Ecto neural progenitor cell (in vitro differentiated cells): ENCODE measurements at regions not wholly inside any gene's neighbourhood (a gene's known extent, or its start where the extent isn't known, plus 50 kb on each side); places are given as distances from the start of the nearest gene placed in this dataset.

Experiments
- DNase-seq: peaks from one replicate; pipeline ENCODE4 v3.0.0-alpha.2; 2018; ENCODE audit warnings: low spot score

DNA sequence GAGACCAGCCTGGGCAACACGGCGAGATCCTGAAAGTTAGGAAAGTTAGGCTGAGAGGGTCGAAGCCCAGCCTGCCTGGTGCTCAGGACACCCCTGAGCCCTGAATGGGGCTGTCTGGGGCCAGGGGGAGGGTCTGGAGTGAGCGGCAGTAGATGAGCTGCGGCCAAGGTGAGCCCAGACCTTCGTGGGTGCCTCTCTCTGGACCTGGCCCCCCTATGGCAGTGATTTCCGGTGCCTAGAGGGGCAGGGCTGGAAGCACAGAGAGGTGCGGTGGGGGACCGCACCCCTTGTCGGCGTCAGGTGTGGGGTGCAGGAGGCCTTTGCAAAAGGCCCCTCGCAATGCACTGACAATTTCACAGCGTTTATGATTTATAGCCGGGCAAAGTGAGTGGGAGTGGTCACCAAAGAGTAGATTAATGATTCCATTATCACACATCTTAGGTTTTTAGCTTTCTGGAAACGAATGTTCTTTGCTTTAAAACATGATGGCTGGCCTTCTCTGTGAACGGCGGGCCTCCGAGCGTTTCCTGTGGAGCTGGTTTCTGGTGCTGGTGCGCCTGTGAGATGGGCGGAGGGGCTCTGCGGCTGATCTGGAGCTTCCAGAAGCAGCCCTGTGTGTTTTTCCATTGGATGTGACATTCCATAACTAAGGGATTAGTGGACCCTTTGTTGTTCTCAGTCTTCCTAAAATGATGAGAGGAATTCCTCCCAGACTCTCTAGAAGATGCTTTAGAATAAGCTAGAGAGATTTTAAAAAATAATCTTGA lies 171.0 kb upstream of the ZNF32 start:
- DNase-seq, result no peak

DNA sequence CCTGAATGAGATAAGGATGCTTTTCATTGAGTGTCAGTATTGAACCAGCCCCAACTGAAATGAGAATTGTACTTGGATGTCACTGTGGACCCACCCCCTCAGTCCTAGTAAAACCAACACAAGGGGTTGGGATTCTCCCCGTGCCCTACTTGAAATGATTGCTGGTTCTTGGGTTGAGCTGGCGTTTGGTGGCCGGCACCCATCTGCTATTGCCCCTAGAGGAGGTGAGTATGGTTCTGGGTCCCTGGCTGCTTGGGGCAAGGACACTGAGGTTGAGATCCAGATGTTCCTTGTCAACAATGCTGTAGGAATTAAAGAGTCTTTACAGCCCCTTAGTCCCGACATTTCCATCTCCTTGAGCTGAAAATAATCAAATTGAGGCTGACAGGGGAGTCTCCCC lies 170.0 kb upstream of the ZNF32 start:
- no peak for DNase-seq

DNA sequence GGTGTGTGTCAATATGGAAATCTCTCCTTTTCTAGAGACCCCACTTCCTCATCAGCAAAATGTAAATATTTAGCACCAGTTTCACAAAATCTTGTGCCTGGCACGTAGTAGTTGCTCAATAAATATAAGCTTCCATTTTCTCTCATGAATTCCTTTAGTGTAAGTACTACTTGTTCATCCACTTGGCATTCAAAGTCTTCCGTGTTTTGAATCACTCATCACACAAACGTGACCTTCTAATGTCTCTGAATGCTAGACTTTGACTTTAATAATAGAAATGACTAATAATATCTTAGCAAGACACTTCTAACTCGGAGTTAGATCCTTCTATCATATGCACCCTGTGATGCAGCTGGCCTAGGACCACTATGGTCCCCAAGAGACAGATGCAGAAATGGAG lies 168.7 kb upstream of the ZNF32 start:
- no peak for DNase-seq

DNA sequence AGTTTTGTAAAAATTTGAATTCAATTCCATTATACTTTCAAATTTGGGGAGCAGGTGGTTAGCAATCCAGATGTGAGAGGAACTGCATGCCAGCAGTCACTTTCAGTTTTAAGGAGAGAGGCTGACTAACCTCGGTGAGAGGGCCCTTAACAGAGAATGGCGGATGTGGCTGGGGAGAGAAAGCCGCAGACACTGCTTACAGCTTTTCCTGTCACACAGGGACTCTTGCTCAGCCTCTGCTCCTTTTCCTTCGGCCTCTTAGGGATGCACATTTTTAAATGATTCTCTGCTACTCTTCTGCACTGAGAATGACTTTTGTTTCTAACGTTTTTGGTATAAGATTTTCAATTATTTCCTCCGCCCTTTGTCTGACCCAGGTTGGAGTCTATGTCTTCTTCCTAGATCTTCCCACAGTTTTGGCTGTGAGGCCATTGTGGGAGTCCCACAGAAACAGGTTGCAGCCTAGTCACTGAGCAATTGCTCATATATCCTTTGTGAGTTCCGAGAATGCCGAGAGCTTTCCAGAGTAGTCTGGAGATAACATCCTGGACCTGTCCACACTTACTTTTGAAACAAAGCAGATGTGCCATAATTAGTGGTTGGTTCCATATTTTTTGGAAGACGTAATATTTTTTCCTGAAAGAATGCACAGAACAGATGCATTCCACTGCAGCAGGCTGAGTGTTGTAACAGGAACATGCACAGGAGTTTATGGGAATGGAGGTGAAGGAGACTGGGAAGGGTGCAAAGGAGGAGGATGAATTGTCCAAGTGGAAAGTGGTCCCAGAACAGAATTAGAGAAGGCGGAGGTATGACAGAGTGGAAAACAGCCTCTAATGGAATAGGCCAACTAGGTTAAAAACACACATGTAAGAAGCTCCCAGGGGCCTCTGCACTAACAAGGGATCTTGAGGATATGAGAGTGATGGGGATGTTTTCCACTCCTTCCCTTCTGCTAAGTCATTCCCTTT lies 168.0 kb upstream of the ZNF32 start:
- no peak for DNase-seq

DNA sequence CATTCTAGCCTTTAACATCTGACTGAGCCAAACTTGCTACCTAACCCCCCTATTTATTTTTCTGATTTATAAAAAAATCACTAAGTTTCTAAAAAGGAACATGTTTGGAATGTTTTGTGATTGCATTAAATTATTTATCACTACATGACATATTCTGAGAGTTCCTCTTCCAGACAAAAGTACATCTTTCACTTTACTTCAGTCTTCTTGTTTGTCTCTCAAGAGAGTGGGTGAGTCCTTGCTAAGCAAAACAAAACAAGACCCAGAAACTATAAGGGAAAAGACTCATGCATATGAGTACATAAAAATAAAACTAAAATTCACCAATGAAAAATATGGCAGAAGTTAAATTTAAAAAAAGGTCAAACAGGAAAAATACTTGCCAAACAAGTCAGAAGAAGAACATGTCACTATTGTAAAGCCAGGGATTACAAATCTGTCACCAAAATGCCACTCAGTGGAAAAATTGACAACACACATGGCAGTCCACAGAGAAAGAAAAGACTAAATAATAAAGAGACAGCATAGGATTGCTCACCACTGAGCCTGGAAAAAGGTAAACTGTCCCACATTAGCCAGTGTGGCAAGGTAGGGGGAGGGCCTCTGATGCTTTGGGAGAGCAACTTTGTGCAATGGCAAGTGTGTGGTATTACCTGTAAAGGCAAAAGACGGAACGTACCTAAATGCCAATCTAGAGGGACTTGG lies 166.7 kb upstream of the ZNF32 start:
- no peak for DNase-seq

DNA sequence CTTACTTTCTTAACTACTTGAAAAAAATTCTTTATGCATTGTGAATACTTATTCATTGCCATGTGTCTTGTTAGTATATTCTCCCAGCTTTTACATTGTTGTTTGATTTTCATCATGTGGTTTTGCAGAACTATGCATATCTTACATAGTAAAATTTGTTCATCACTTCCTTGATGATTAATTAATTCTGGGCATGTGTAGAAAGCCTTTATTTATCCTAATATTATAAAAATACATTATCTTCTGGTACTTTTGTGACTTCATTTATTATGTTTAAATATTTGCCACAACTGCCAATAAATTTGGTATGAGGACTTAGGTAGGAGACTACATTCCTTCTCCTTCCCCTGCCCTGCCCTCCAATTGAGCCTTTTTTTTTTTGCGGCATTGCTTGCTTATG lies 166.0 kb upstream of the ZNF32 start:
- DNase-seq, result no peak

DNA sequence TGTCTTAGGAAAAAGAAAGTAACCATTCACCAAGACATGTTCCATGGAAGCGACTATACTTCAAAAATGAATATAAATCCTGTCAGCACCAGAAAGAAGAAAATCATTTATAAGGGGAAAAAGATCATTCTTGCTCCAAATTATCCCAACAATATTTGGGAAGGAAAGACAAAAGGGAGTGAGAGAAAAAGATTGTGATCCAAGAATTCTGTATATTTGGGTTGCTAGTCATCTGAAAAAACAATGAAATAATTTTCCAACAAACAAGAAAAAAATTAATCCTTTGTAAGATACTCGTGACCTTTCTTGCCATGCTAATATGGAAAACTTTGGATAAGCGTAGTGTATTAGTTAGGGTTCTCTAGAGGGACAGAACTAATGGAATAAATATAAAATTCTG lies 163.2 kb upstream of the ZNF32 start:
- DNase-seq, result no peak

DNA sequence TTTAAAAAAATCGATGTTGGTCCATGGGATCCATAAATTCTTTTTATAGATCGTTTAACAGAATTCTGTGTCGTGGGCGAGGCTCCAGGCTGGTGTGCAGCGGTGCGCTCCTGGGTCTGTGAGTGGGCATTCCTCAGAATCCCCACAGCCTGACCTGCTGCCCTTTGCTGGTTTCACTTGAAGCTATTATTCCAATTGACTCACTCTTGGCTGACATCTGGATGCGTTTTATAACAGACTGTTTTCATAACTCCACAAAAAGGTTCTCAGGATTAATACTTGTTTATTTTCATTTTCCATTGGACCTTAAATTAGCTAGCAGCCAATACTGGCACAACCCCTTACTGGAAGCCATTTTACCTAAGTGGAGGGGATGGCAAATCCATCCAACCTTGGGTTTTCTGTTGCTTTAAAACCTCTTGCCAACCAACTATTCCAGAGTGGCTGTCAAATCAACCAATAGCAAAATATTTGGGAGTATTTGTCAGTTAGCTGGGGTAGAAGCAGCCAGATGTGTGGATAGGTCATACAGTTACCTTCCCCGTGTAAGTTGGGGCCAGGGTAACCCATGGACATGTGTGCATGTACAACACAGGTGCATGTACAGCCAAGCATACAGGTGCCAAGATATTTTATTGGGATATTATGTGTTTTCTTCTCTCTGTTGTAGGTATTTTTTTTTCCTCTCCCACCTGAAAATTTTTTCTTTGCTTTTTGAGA lies 160.7 kb upstream of the ZNF32 start:
- DNase-seq, result no peak

DNA sequence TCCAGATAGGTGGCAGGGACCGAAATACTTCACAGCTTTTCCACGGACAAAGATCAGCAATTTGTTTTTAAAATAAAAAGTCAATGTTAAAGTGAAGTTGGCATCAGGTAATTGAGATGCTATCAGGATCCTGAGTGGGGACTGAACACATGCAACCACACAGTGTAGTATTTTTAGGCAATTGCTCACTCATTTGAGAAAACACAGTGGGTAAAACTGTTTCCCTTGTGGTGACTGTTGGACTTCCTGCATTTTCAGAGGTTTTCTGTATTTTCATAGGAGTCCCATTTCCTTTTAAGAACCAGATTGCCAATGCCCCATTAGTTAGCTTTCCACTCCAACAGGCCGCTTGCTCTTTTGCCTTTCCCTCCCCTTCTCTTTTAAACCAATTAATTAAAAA lies 159.5 kb upstream of the ZNF32 start:
- no peak for DNase-seq

DNA sequence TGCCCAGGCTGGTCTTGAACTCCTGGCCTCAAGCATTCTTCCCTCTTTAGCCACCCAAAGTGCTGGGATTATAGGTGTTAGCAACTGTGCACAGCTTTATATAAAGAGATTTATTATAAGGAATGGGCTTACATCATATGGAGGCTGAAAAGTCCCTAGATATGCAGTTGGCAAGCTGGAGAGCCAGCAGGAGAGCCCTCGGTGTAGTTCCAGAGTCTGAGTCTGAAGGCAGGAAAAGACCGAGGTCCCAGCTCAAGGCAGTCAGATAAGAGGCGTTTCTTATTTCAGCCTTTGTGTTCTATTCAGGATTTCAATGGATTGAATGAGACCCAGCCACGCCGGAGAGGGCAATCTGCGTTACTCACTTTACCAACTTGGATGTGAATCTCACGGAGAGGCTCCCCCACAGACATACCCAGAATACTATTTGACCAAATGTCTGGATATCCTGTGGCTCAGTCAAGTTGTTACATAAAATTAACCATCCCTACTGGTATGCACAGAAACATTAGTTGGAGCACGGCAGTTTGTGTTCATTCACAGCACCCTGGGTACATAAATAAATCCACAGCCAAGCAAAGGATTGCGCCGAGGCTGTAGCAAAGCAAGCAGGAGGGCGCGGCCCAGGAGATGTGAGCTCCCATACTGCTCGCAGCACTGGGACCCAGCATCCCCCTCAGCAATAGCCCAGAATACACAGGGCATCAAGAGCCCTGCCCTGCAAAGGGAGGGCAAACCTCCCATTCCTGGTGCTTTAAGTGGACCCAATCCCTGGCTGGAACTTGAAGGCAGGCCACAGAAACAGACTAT lies 158.4 kb upstream of the ZNF32 start:
- no peak for DNase-seq

DNA sequence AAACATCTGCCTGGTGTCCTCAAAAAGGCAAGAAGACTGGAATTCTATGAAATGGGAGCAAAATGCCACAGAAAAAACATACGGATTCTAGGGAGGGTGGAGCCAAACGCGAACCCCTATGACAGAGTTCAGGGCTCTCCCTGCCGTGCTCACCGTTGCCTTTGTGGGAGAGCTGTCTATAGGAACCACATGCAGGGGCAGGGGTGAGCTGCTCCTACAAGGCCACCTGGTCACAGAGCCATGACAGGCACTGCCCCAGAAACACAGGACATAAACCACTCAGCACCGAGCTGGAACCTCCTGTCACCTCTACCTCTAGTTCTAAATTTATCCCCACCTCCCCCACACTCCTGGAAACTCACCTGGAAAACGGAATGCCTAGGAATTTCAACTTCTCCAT lies 155.1 kb upstream of the ZNF32 start:
- DNase-seq, result no peak

DNA sequence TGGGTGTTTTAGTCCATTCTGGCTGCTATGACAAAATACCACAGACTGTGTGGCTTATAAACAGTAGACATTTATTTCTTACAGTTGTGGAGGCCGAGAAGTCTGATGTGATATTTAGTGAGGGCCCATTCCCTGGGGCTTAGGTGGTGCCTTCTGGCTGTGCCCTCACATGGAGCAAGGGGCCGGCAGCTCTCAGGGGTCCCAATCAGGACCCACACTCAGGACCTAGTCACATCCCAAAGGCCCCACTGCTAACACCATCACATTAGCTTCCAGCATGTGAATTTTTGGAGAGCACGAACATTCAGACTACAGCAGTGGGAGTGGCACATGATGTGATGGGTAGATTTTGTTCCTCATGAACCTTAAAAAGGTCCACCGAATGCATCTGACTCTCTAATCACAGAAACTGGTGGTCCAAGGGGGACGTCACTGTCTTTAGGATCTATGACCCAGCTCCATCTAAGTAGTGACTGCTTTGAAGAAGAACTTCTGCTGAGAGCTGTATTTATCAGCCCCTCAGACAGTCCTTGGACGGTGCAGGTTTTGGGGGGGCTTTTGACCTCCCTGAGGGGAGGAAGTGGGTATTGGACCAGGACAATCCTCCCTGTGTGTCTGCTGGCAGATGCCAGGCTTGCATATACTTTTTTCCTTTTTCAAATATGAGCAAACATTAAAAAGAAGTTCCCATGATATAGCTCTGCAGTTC lies 154.5 kb upstream of the ZNF32 start:
- no peak for DNase-seq

DNA sequence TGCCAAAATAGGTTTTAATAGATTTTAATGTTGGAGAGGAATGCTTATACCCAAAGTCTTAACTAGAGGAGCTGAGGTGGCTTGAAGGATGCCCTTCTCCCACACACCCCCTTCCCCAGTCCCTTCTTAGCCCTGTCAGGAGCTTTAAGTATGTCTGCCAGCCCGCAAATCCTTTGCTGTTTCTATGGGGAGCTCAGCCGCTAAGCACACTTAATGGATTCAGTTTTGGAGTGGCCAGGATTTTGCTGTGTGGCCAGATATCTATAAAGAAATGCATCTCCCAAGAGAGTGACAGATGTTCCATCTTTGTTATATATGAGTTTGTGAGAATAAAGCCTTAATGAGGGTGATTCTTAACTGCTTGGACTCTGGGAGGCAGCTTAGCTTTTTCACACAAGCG lies 152.9 kb upstream of the ZNF32 start:
- no peak for DNase-seq

DNA sequence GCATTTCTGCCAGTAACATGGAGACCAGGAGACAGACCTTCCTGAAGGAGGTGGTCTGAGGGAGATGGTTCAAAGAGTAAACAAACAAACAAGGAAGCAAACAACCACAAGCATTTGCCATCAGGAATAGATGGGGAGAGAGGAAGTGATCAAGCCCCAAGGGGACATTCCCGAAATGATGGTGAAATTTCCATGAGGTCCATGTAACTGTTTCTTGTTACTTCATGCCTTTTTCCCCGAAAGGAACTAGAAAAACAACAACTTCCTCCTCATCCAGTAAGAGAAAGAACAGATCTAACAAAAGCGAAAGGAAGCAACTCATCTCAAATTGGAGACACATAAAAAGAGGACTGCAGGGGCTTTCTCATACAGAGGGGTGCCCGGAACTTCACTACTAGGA lies 152.5 kb upstream of the ZNF32 start:
- no peak for DNase-seq

DNA sequence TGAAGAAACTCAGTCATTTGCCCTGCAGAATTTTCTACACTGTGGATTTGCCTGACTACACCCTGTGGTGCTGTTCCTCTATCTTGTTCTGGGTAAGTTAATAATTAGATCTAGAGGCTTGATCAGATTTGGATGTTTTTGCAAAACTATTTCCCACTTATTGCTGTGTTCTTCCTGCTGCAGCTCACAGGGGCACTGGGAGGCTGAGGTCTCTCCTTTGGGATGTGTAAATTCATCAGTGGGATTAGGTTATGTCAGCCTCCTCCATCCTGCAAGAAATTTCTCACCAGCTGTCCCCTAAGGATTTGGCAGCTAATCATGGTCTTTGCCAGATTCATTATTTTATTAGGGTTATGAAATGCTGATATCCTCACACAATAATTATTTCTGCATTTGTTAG lies 148.1 kb upstream of the ZNF32 start:
- DNase-seq, result no peak

DNA sequence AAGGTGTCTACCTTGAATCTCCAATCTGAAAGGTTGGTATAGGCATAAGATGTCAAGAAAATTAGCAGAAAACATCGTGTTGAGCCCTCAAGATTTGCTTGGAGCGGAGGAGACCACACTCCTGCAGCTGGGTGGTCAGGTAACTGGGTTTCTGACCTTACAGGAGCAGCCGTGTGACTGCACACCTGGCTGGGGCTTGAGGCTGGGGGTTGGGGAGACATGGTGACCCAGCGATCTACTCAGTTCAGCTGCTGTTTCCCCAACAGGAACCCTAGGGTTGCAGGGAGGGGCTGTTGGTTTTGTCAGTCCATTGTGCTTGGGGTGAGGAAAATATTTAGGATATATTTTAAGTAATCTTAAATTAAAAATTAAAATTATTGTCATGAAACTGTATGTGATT lies 147.0 kb upstream of the ZNF32 start:
- DNase-seq, result no peak

DNA sequence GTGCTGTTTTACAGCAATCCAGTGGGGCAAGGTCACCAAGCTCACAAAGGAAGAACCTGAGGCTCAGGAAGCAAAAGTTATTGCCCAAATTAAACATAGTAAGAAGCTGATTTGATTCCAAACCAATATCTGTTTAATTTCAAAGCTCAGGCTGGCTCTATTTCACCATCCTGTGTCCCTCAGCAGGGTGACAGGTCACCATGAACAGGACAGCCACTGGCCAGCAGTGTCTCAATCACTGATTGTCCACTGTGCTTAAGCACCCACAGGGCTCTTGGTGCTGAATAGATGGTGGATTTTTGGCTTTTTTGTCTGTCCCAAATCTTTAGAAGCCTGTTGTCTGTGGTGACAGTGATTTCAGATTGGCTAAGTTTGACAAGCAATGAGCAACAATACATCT lies 146.4 kb upstream of the ZNF32 start:
- DNase-seq, result no peak

DNA sequence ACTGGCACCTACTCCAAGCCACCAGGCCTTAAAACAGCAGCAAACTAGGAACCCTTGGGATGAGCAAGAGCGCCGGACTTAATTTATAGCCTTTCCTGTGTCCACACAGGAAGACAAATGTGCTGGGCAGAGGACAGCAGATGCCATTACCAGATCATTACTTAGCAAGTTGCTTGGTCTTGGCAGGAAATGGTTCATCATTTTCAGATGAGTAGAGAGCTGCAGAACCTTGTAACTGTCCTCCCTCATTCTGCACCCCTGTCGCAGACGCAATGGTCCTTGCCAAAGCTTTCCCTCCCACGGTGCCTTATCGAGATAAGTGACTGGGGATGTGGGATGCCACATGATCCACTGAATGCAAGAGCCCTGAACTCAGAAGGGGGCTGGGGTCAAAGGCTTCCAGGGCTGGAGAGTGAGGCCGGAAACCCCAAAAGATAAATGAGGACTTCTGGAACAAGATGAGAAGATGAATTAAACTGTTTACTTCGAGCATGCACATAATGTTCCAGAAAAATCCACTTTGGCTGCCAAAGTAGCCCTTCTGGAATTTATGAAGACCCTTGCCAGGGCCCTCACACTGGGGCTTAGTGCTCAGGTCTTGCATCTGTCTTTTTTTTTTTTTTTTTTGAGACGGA lies 145.6 kb upstream of the ZNF32 start:
- DNase-seq, result no peak

DNA sequence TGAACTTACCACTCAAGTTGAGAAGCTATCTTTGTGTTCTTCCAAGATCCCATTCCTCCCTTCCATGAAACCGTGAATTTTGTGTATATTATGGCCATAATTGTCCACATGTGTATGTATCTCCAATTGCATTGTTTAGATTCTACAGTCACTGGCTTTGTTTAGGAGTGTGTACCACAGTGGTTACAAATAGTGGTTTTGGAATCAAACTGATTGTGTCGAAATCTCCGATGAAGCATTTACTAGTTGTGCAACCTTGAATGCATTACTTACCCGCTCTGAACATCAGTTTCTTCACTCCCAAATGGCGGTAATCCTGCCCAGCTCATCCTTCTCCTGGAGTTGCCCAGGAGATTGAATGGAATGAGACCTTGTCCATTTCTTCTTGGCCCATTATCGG lies 145.0 kb upstream of the ZNF32 start:
- no peak for DNase-seq

DNA sequence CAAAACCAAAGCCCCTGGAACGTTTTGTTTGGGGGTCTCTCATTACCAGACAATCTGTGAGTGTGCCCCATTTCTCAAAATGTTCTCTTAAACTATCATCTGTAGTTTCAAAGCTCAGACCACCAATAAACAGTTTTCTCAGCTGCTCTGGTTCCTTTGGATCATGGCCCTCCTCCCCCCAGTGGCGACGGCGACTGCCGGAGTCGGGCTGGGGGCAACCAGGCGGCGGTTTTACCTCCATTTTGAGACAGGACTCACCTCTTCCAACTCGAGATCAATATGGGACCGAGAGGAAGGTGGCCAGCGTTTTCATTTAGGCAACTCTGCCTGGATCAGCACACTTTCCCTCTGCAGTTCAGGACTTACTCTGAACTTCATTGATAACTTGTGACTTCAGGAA lies 141.5 kb upstream of the ZNF32 start:
- no peak for DNase-seq
